WERI-Rb-1 (cell line): ENCODE measurements at regions not wholly inside any gene's neighbourhood (a gene's known extent, or its start where the extent isn't known, plus 50 kb on each side); places are given as distances from the start of the nearest gene placed in this dataset.

Source experiments
- DNase-seq: peaks from one replicate; pipeline ENCODE4 v3.0.0-alpha.2; 2020
- H3K27ac ChIP-seq: fragments of 250-450 bp; sonication (Bioruptor Pico); 2 replicates; pipeline ENCODE4 v1.5.1; 2020; ENCODE audit warnings: mild to moderate bottlenecking, moderate library complexity
- H3K27me3 ChIP-seq: fragments of 250-450 bp; sonication (Bioruptor Pico); 2 replicates; pipeline ENCODE4 v1.5.1; 2021; ENCODE audit warnings: mild to moderate bottlenecking, low read depth, moderate library complexity; ENCODE audit not compliant: insufficient read depth, severe bottlenecking
- H3K36me3 ChIP-seq: fragments of 250-450 bp; sonication (Bioruptor Pico); 2 replicates; pipeline ENCODE4 v1.5.1; 2020; ENCODE audit warnings: mild to moderate bottlenecking, moderate library complexity
- H3K4me3 ChIP-seq: 2 replicates; pipeline ENCODE4 v1.5.1; 2011; ENCODE audit warnings: low read depth, mild to moderate bottlenecking, control low read depth, low read length
- H3K9me3 ChIP-seq: fragments of 250-450 bp; sonication (Bioruptor Pico); 2 replicates; pipeline ENCODE4 v1.5.1; 2021; ENCODE audit warnings: mild to moderate bottlenecking, moderate library complexity; ENCODE audit not compliant: severe bottlenecking
- TF ChIP-seq, protein P1 (sequence below): IDR thresholded peaks from 2 replicates; pipeline ENCODE4 v1.5.1; 2011; ENCODE audit warnings: low read depth, mild to moderate bottlenecking, control low read depth, inconsistent platforms, low read length

DNA sequence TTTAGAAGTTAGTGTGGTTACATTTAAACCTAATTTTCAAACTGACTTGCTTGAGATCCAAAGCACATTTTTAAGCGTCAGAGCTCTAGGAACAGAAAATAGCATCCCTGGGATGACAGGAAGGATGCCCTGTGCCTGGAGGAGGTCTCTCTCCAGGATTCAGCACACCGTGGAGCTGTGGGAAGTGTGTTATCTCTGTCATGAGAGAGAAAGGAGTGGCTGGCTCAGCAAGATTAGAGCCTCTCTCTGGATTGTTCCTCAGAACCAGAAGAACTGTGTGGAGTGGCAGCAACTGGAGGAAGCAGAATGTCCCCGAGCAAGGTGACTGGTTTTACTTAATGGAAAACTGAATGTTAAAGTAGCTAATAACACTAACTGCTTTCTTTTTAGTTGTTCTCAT is 233.6 kb upstream of the TGFBR2 start:
- Histone ChIP-seq H3K27me3 (no peaks in the 10 kb centered on the region), H3K27ac (no peak overlapping the region), H3K36me3 (no peaks in the 10 kb centered on the region), H3K9me3 (no peaks in the 10 kb centered on the region), H3K4me3 (no peak overlapping the region)
- no peak for DNase-seq
- TF ChIP-seq, protein P1, sequence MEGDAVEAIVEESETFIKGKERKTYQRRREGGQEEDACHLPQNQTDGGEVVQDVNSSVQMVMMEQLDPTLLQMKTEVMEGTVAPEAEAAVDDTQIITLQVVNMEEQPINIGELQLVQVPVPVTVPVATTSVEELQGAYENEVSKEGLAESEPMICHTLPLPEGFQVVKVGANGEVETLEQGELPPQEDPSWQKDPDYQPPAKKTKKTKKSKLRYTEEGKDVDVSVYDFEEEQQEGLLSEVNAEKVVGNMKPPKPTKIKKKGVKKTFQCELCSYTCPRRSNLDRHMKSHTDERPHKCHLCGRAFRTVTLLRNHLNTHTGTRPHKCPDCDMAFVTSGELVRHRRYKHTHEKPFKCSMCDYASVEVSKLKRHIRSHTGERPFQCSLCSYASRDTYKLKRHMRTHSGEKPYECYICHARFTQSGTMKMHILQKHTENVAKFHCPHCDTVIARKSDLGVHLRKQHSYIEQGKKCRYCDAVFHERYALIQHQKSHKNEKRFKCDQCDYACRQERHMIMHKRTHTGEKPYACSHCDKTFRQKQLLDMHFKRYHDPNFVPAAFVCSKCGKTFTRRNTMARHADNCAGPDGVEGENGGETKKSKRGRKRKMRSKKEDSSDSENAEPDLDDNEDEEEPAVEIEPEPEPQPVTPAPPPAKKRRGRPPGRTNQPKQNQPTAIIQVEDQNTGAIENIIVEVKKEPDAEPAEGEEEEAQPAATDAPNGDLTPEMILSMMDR: no peak

GRCh38 chr3:30384546-30385072 is 221.8 kb upstream of the TGFBR2 start:
- Histone ChIP-seq H3K27ac (no peak overlapping the region), H3K4me3 (no peak overlapping the region), H3K27me3 (no peaks in the 10 kb centered on the region), H3K9me3 (no peaks in the 10 kb centered on the region), H3K36me3 (no peaks in the 10 kb centered on the region)
- no peak for DNase-seq
- TF ChIP-seq, protein P1: no peak

- TF ChIP-seq, protein P1: no peak
- Histone ChIP-seq H3K9me3 (no peaks in the 10 kb centered on the region), H3K4me3 (no peak overlapping the region), H3K27ac (no peak overlapping the region), H3K36me3 (no peaks in the 10 kb centered on the region), H3K27me3 (no peaks in the 10 kb centered on the region)
- DNase-seq: no peak
Observed at GRCh38 chr3:30393079-30393478, 213.3 kb upstream of the TGFBR2 start.

DNA sequence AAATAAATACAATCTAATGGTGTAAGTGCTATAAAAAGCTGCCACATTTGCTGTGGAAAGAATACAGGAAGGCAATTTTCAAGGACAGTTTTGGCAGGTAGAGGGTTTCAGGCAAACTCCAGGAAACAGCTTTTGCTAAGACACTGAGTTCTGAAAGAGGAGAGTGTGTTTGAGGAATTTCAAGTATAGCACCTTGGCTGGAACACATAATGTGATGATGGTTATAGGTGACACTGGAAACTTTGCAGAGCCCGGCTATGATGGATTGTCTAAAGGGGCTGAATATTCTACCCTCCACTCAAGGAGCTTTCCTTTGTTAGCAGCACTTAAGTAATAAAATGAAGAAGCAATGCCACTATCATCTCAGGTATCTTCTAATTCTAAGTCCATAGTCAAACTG is 209.4 kb upstream of the TGFBR2 start:
- Histone ChIP-seq H3K9me3 (no peaks in the 10 kb centered on the region), H3K4me3 (no peak overlapping the region), H3K27me3 (no peaks in the 10 kb centered on the region), H3K36me3 (no peaks in the 10 kb centered on the region), H3K27ac (no peak overlapping the region)
- DNase-seq: no peak
- TF ChIP-seq, protein P1: no peak

DNA sequence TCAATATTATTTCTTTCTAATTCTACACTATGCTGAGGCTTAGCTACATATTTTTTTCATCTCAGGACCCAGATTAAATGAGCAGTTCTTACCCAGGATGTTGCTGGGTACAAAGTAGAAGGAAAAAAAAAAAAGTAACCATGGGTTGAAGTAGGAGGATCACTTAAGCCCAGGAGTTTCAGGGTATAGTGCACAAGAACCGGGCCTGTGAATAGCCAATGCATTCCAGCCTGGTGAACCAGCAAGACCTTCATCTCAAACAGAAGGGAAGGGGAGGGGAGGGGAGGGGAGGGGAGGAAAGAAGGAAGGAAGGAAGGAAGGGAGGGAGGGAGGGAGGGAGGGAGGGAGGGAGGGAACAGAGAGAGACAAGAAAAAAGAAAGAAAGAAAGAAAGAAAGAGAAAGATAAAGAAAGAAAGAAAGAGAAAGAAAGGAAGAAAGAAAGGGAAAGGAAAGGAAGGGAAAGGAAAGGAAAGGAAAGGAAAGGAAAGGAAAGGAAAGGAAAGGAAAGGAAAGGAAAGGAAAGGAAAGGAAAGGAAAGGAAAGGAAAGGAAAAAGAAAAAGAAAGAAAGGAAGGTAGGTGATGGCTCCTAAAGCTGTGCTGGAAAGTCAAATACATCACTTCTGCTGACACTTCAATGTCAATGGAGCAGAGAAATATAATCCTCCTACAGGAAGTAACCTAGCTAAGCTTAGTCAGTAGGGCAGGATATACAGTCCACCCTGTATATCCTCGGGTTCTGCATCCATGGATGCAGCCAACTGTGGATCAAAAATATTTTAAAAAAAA is 206.8 kb upstream of the TGFBR2 start:
- Histone ChIP-seq H3K27me3 (no peaks in the 10 kb centered on the region), H3K4me3 (no peak overlapping the region), H3K36me3 (no peaks in the 10 kb centered on the region), H3K27ac (no peak overlapping the region), H3K9me3 (no peaks in the 10 kb centered on the region)
- TF ChIP-seq, protein P1: no peak
- DNase-seq: no peak
